Large intestine (tissue), 3 donors: ENCODE measurements at regions not wholly inside any gene's neighbourhood (a gene's known extent, or its start where the extent isn't known, plus 50 kb on each side); places are given as distances from the start of the nearest gene placed in this dataset.

Experiments
- DNase-seq, 2 donors: peaks; one replicate each; pipeline versions ENCODE4 v3.0.0 to v3.0.0-alpha.2; 2013
- H3K27ac ChIP-seq: one replicate; pipeline ENCODE4 v1.5.1; 2013; ENCODE audit warnings: low read length
- H3K27me3 ChIP-seq: 2 replicates; pipeline ENCODE4 v1.6.1; 2013; ENCODE audit warnings: low read length; ENCODE audit not compliant: control insufficient read depth, insufficient read depth
- H3K36me3 ChIP-seq: 2 replicates; pipeline ENCODE4 v1.6.1; 2013; ENCODE audit warnings: low read length; ENCODE audit not compliant: control insufficient read depth, insufficient read depth
- H3K4me1 ChIP-seq: one replicate; pipeline ENCODE4 v1.6.1; 2013; ENCODE audit warnings: low read length; ENCODE audit not compliant: control insufficient read depth, insufficient read depth
- H3K4me3 ChIP-seq: one replicate; pipeline ENCODE4 v1.5.1; 2013; ENCODE audit warnings: low read length
- H3K9me3 ChIP-seq: one replicate; pipeline ENCODE4 v1.6.1; 2013; ENCODE audit warnings: mild to moderate bottlenecking, low read depth, low read length, moderate library complexity; ENCODE audit not compliant: control insufficient read depth
- WGBS: methylation state at CpG from one replicate; pipeline ENCODE4 v1.1.5; 2013; ENCODE audit warnings: low lambda C conversion rate; ENCODE audit not compliant: insufficient coverage; 5-methylcytosine and 5-hydroxymethylcytosine counted together

GRCh38 chr5:13427827-13428557 is 516.5 kb downstream of the DNAH5 start:
- H3K27me3 ChIP-seq: no peaks in the 10 kb centered on the region
- no peak overlapping the region for H3K27ac ChIP-seq
- H3K36me3 ChIP-seq: no peaks in the 10 kb centered on the region
- no peaks in the 10 kb centered on the region for H3K4me1 ChIP-seq
- no peaks in the 10 kb centered on the region for H3K9me3 ChIP-seq
- no peak overlapping the region for H3K4me3 ChIP-seq
- DNase-seq: no peak
- WGBS: 60% methylated on average over 4 of the region's 6 CpGs

- Histone ChIP-seq H3K36me3 (no peaks in the 10 kb centered on the region), H3K4me3 (no peak overlapping the region), H3K27me3 (no peaks in the 10 kb centered on the region), H3K27ac (no peak overlapping the region), H3K4me1 (no peaks in the 10 kb centered on the region), H3K9me3 (no peaks in the 10 kb centered on the region)
- no peak for DNase-seq
- 90% methylated on average over 3 of the region's 6 CpGs for WGBS
Observed at GRCh38 chr5:13412040-13412595, 532.4 kb downstream of the DNAH5 start.

- Histone ChIP-seq H3K27ac (no peak overlapping the region), H3K9me3 (no peaks in the 10 kb centered on the region), H3K36me3 (no peaks in the 10 kb centered on the region), H3K4me1 (no peaks in the 10 kb centered on the region), H3K27me3 (no peaks in the 10 kb centered on the region), H3K4me3 (no peak overlapping the region)
- no CpG with 5 or more reads among the region's 1 CpG for WGBS
- no peak for DNase-seq
Observed at GRCh38 chr5:13408616-13409015, 535.9 kb downstream of the DNAH5 start.

- H3K36me3 ChIP-seq: no peaks in the 10 kb centered on the region
- no peak overlapping the region for H3K4me3 ChIP-seq
Observed at GRCh38 chr5:13403351-13403750, 541.1 kb downstream of the DNAH5 start.

GRCh38 chr5:13385066-13385465 is 559.4 kb downstream of the DNAH5 start:
- no peak overlapping the region for H3K4me3 ChIP-seq
- no peaks in the 10 kb centered on the region for H3K27me3 ChIP-seq
- H3K4me1 ChIP-seq: no peaks in the 10 kb centered on the region
- H3K27ac ChIP-seq: no peak overlapping the region
- H3K36me3 ChIP-seq: no peaks in the 10 kb centered on the region
- DNase-seq: no peak
- 93% methylated on average over 4 of the region's 5 CpGs for WGBS
- no peaks in the 10 kb centered on the region for H3K9me3 ChIP-seq

More at GRCh38 chr5:13403351-13403750, 541.1 kb downstream of the DNAH5 start:
- no peak for DNase-seq
- Histone ChIP-seq H3K4me1 (no peaks in the 10 kb centered on the region), H3K27ac (no peak overlapping the region), H3K9me3 (no peaks in the 10 kb centered on the region), H3K27me3 (no peaks in the 10 kb centered on the region)

GRCh38 chr5:13382232-13382631 is 562.3 kb downstream of the DNAH5 start:
- Histone ChIP-seq H3K36me3 (no peaks in the 10 kb centered on the region), H3K9me3 (no peaks in the 10 kb centered on the region), H3K27ac (no peak overlapping the region), H3K4me1 (no peaks in the 10 kb centered on the region), H3K27me3 (no peaks in the 10 kb centered on the region), H3K4me3 (no peak overlapping the region)
- WGBS: no CpG with 5 or more reads among the region's 3 CpGs
- DNase-seq: no peak

GRCh38 chr5:13378091-13378490 is 566.4 kb downstream of the DNAH5 start:
- H3K27me3 ChIP-seq: no peaks in the 10 kb centered on the region
- H3K9me3 ChIP-seq: no peaks in the 10 kb centered on the region
- no peaks in the 10 kb centered on the region for H3K4me1 ChIP-seq
- H3K36me3 ChIP-seq: no peaks in the 10 kb centered on the region
- WGBS: no CpG with 5 or more reads among the region's 4 CpGs
- H3K27ac ChIP-seq: no peak overlapping the region
- no peak for DNase-seq
- no peak overlapping the region for H3K4me3 ChIP-seq

- no peaks in the 10 kb centered on the region for H3K9me3 ChIP-seq
- H3K4me3 ChIP-seq: no peak overlapping the region
- H3K27ac ChIP-seq: no peak overlapping the region
- no peaks in the 10 kb centered on the region for H3K36me3 ChIP-seq
- DNase-seq: no peak
- no peaks in the 10 kb centered on the region for H3K27me3 ChIP-seq
- no peaks in the 10 kb centered on the region for H3K4me1 ChIP-seq
Observed at GRCh38 chr5:13359344-13359743, 585.1 kb downstream of the DNAH5 start.

GRCh38 chr5:13358342-13358741 is 586.1 kb downstream of the DNAH5 start:
- Histone ChIP-seq H3K4me3 (no peak overlapping the region), H3K36me3 (no peaks in the 10 kb centered on the region), H3K27ac (no peak overlapping the region), H3K27me3 (no peaks in the 10 kb centered on the region), H3K4me1 (no peaks in the 10 kb centered on the region), H3K9me3 (no peaks in the 10 kb centered on the region)
- no peak for DNase-seq

- no peaks in the 10 kb centered on the region for H3K9me3 ChIP-seq
- no CpG with 5 or more reads among the region's 1 CpG for WGBS
- no peak overlapping the region for H3K4me3 ChIP-seq
- no peak for DNase-seq
- no peaks in the 10 kb centered on the region for H3K4me1 ChIP-seq
- no peak overlapping the region for H3K27ac ChIP-seq
- no peaks in the 10 kb centered on the region for H3K36me3 ChIP-seq
- no peaks in the 10 kb centered on the region for H3K27me3 ChIP-seq
Observed at GRCh38 chr5:13357929-13358328, 586.6 kb downstream of the DNAH5 start.

- no peak overlapping the region for H3K4me3 ChIP-seq
- no peaks in the 10 kb centered on the region for H3K36me3 ChIP-seq
- H3K4me1 ChIP-seq: no peaks in the 10 kb centered on the region
- DNase-seq: no peak
- H3K27me3 ChIP-seq: no peaks in the 10 kb centered on the region
- no peak overlapping the region for H3K27ac ChIP-seq
- 94% methylated on average over 3 of the region's 3 CpGs for WGBS
- H3K9me3 ChIP-seq: no peaks in the 10 kb centered on the region
Observed at GRCh38 chr5:13356226-13356625, 588.3 kb downstream of the DNAH5 start.
